ENCODE measurements at regions not wholly inside any gene's neighbourhood (a gene's known extent, or its start where the extent isn't known, plus 50 kb on each side); places are given as distances from the start of the nearest gene placed in this dataset.
"Not testable (repeated sequence)": the region's sequence is repeated elsewhere in the genome, so short reads cannot be mapped to it uniquely, and the experiment has no call there.

DNA sequence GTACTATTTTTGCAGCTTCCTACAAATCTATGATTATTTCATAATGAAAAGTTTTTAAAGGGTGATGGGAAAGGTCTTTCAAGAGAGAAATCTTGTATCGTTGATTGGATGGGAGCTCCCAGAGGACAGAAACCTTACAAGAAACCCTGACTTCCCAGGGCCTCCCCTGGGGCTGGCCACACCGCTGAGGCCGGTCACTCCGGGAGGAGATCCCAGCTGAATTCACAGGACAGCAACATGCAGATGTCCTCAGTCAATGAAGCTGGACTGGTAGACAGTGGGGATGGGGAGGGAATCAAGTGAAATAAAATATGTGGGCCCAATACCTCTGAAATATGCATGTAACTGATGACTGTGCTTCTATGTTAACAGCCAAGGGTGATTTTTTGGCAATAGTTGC is 135.6 kb downstream of the TFCP2L1 start:
- no peak for DNase-seq

DNA sequence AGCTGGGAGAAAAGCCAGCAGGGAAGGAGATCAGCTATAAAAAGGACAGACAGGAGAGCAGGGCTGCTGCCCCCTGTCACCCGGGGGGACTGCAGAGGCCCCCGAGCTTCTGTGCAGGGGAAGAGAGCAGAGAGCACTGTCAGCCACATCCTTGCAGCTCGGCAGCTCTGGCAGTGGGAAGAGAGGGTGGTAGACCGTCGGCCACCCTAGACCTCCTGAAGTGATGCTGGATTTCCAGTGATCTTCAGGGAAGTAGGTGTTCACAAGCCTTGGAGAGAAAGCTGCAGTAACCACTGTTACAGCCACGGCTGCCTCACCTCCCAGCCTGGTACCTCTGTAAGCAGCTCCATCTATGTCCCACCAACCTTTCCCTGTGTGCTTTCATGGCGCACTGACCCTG is 134.9 kb downstream of the TFCP2L1 start:
- no peak for DNase-seq

DNA sequence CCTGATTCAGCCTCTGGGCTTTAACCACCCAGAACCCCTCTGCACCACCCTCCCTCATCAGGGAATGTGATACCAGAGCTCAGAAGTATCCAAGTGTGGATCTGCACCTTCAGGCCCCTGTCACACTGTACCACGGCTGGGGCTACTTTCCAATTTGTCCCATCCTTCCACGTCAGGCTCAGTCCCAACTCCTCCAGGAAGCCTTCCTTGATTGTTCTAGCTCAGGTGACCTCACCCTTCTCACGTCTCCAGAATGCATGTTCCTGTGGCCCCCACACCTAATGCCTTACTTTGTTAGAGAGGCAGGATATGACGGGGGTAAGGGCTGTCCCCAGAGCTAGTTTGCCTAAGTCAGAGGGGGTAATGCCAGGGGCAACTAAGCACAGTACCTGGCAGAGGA is 134.3 kb downstream of the TFCP2L1 start:
- no peak for DNase-seq

- no peak for DNase-seq
Observed at GRCh38 chr2:121151311-121152109, 133.5 kb downstream of the TFCP2L1 start.

GRCh38 chr2:121152861-121153260 is 132.1 kb downstream of the TFCP2L1 start:
- DNase-seq = no peak

DNA sequence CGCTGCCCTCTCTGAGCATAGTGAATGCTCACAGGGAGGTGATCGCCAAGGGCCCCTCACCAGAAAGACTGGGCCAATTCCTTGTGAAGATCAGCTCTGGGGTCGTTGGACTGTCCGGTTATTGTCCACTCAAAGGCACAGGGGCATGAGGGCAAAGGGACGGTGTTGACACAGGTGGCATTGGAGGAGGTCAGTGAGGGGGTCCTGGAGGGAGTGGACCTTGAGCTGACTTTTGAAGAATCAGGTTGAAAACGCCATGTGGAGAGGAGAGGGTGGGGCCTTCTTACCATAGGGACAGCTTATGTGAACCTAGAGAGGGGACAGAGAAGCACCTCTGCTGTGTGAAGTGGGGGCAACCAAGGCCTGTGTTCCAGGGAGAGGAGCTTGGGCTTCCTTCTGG is 131.5 kb downstream of the TFCP2L1 start:
- DNase-seq = no peak

GRCh38 chr2:121155502-121156056 is 129.4 kb downstream of the TFCP2L1 start:
- no peak for DNase-seq

DNA sequence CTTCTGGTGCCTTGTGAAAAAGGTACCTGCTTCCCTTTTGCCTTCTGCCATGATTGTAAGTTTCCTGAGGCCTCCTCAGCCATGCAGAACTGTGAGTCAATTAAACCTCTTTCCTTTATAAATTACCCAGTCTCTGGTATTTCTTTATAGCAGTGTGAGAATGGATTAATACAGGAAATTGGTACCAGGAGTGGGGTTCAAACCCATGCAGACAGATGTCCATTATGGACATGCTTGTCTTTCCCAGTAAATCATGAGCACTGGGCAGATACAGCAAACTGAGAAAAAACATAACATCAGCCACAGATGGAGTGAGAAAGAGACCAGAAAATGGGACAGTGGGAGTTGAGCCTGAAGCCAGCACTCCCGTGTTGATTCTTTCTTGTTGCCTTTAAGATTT is 127.5 kb downstream of the TFCP2L1 start:
- not testable (repeated sequence) for DNase-seq

GRCh38 chr2:121159291-121160071 is 125.5 kb downstream of the TFCP2L1 start:
- no peak for DNase-seq

DNA sequence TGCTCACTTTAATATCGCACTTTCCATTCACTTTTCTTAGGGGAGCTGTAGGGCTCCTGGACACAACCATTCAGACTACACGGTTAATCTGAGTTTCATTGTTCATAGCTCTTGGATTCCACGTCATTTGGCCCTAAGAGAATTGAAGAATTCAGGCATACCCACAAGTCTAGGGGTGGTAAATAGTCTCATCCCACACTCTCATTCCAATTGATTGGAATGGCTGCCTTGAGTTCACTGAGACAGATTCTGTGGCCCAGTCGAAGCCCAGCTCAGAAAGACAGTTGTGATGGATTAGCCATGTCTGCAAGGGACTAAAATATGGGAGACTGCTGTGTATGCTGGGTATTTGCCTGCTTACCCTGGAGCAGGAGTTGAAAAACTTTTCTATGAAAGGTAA is 124.6 kb downstream of the TFCP2L1 start:
- DNase-seq = no peak

GRCh38 chr2:121161272-121161671 is 123.7 kb downstream of the TFCP2L1 start:
- no peak for DNase-seq

DNA sequence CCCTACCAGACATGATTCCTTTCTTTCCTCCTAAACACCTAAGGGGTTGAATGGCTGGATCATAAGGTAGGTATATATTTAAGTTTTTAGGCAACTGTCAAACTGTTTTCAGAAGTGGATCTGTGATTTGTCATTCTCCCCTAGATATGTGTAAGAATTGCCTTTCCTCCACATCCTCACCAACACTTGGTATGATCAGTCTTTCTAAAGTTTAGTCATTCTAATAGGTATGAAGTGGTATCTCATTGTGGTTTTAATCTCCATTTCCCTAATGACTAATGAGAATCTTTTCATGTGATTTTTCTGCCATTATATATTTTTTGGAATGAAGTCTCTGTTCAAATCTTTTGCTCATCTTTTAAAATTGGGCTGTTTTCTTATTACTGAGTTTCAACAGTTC is 122.1 kb downstream of the TFCP2L1 start:
- no peak for DNase-seq

DNA sequence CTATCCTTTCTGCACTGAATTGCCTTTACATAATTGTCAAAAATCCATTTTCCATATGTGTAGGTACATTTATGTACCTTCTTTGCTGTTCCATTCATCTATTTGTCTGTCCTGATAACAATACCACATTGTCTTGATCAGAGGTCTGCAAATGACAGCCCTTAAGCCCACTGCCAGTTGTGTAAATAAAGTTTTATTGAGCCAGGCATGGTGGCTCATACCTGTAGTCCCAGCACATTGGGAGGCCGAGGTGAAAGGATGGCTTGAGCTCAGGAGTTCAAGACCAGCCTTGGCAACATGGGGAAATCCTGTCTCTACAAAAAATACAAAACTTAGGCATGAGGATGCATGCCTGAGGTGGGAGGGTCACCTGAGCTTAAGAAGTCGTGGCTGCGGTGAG is 121.0 kb downstream of the TFCP2L1 start:
- DNase-seq = no peak

DNA sequence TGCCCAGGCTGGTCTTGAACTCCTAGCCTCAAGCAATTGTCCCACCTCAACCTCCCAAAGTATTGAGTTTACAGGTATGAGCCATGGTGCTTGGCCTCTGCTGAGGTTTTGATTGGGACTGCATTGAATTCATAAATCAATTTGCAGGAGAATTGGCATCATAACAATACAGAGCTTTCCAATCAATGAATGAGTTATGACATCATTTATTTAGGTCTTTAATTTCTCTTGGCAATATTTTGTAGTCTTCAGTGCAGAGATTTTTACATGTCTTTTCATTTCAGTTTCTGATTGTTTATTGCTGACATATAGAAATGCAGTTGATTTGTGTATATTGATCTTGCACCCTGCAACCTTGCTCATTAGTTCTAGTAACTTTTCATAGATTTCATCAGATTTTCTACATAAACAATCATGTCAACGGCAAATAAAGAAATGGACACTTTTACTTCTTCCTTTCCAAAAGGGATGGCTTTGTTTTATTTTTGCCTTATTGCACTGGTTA is 119.9 kb downstream of the TFCP2L1 start:
- no peak for DNase-seq

Data from activated CD4-positive, CD25-positive, alpha-beta regulatory T cell treated with anti-CD3 and anti-CD28 coated beads, Interleukin-2, amount 50 U/mL, for 72 hours (primary cell).